ENCODE measurements at regions not wholly inside any gene's neighbourhood (a gene's known extent, or its start where the extent isn't known, plus 50 kb on each side); places are given as distances from the start of the nearest gene placed in this dataset.

GRCh38 chr4:124278477-124278876 is 434.1 kb downstream of the ANKRD50 start:
- no peak for DNase-seq

GRCh38 chr4:124279741-124280140 is 432.8 kb downstream of the ANKRD50 start:
- DNase-seq, result no peak

- DNase-seq, result no peak
Observed at GRCh38 chr4:124282301-124282898, 430.1 kb downstream of the ANKRD50 start.

GRCh38 chr4:124288706-124289486 is 423.6 kb downstream of the ANKRD50 start:
- DNase-seq, result no peak

- DNase-seq, result no peak
Observed at GRCh38 chr4:124290678-124291077, 421.9 kb downstream of the ANKRD50 start.

GRCh38 chr4:124295413-124295812 is 417.1 kb downstream of the ANKRD50 start:
- no peak for DNase-seq

GRCh38 chr4:124304941-124305340 is 407.6 kb downstream of the ANKRD50 start:
- DNase-seq, result no peak

GRCh38 chr4:124306352-124306751 is 406.2 kb downstream of the ANKRD50 start:
- DNase-seq, result no peak

GRCh38 chr4:124307143-124307542 is 405.4 kb downstream of the ANKRD50 start:
- no peak for DNase-seq

GRCh38 chr4:124318292-124318691 is 394.2 kb downstream of the ANKRD50 start:
- no peak for DNase-seq

- DNase-seq, result no peak
Observed at GRCh38 chr4:124321364-124321763, 391.2 kb downstream of the ANKRD50 start.

GRCh38 chr4:124322234-124323065 is 390.1 kb downstream of the ANKRD50 start:
- peak; percentile 52 to 70 for DNase-seq

GRCh38 chr4:124325690-124326089 is 386.8 kb downstream of the ANKRD50 start:
- no peak for DNase-seq

- no peak for DNase-seq
Observed at GRCh38 chr4:124329134-124329533, 383.4 kb downstream of the ANKRD50 start.

- DNase-seq, result no peak
Observed at GRCh38 chr4:124330045-124330444, 382.5 kb downstream of the ANKRD50 start.

GRCh38 chr4:124331781-124332180 is 380.8 kb downstream of the ANKRD50 start:
- no peak for DNase-seq

- no peak for DNase-seq
Observed at GRCh38 chr4:124333466-124333865, 379.1 kb downstream of the ANKRD50 start.

GRCh38 chr4:124334119-124334518 is 378.4 kb downstream of the ANKRD50 start:
- DNase-seq, result peak; percentile 89

- DNase-seq, result no peak
Observed at GRCh38 chr4:124337874-124338273, 374.7 kb downstream of the ANKRD50 start.

GRCh38 chr4:124343661-124344171 is 368.8 kb downstream of the ANKRD50 start:
- DNase-seq, result no peak

- no peak for DNase-seq
Observed at GRCh38 chr4:124372916-124373315, 339.6 kb downstream of the ANKRD50 start.

- DNase-seq, result no peak
Observed at GRCh38 chr4:124386163-124386562, 326.4 kb downstream of the ANKRD50 start.

- DNase-seq, result no peak
Observed at GRCh38 chr4:124386648-124387047, 325.9 kb downstream of the ANKRD50 start.

Measured in Kasumi-1 (cell line).